Fibroblast of pulmonary artery (primary cell): ENCODE measurements at regions not wholly inside any gene's neighbourhood (a gene's known extent, or its start where the extent isn't known, plus 50 kb on each side); places are given as distances from the start of the nearest gene placed in this dataset.

ENCODE experiments used
- DNase-seq: peaks from one replicate; pipeline ENCODE4 v3.0.0-alpha.2; 2010; ENCODE audit warnings: low read depth
- H3K4me3 ChIP-seq: replicated peaks from 2 replicates; pipeline ENCODE4 v1.5.1; 2011; ENCODE audit warnings: low read depth, mild to moderate bottlenecking, control low read depth, low read length, moderate library complexity
- TF ChIP-seq, protein P1 (sequence below): IDR thresholded peaks from 2 replicates; pipeline ENCODE4 v1.5.1; 2011; ENCODE audit warnings: mild to moderate bottlenecking, control low read depth, low read length, inconsistent platforms; ENCODE audit errors: missing control alignments

DNA sequence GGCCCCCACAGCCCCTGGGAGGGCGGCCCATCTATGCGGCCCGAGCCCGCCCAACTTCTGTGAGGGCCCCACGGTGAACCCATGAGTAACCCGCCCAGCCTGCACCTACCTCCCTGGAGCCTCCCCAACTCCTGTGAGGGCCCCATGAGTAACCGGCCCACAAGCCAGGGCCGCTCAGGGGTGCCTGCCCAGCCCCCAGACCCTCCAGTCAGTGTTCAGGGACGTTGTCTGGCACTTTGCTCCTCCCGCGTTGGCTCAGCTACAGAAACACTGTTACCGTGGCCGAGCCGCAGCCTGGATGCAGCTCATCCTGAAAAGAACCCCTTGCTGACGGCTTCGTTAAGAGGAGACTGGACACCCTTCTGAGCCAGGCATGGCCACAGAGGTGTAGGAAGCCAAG is 179.6 kb downstream of the BRD1 start:
- TF ChIP-seq, protein P1, sequence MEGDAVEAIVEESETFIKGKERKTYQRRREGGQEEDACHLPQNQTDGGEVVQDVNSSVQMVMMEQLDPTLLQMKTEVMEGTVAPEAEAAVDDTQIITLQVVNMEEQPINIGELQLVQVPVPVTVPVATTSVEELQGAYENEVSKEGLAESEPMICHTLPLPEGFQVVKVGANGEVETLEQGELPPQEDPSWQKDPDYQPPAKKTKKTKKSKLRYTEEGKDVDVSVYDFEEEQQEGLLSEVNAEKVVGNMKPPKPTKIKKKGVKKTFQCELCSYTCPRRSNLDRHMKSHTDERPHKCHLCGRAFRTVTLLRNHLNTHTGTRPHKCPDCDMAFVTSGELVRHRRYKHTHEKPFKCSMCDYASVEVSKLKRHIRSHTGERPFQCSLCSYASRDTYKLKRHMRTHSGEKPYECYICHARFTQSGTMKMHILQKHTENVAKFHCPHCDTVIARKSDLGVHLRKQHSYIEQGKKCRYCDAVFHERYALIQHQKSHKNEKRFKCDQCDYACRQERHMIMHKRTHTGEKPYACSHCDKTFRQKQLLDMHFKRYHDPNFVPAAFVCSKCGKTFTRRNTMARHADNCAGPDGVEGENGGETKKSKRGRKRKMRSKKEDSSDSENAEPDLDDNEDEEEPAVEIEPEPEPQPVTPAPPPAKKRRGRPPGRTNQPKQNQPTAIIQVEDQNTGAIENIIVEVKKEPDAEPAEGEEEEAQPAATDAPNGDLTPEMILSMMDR, result no peak
- no peak overlapping the region for H3K4me3 ChIP-seq
- DNase-seq, result no peak

DNA sequence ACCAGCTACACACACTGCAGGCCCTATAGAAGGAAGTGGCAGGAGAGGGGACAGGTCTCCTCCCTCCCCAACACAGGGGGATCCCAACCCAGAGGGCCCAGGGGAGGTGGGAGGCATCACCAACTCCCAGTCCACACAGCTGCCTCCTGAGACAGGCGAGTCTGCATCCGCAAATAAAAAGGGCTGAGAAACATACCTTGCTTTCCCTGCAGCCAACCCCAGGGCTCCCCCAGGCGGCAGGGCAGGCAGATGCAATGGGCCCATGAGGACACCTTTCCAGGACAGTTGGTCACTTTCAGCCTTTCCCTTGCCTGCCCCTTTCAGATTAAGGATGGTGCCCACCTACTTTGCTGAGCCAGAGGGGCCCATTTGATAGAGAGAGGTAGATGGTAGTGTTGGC is 180.0 kb downstream of the BRD1 start:
- TF ChIP-seq, protein P1, result no peak
- no peak overlapping the region for H3K4me3 ChIP-seq
- no peak for DNase-seq

DNA sequence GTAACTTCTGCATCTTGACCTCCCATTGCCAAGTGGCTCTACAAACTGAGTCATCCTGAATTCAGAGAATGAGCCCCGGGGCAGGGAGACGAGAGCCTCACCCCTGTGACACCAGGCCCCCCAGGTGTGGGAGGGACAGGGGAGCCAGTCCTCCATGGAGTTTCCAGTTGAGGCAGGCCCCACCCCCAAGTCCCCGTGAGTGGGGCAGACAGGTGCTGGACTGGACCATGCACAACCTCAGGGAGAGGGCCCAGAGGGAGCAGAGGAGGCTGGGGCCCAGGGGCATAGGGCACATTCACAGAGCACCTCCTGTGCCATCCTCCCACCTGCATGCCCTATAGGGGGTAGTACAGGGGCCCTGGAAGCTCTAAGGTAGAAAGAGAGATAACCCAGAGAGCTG is 180.8 kb downstream of the BRD1 start:
- no peak for DNase-seq
- TF ChIP-seq, protein P1, result no peak

DNA sequence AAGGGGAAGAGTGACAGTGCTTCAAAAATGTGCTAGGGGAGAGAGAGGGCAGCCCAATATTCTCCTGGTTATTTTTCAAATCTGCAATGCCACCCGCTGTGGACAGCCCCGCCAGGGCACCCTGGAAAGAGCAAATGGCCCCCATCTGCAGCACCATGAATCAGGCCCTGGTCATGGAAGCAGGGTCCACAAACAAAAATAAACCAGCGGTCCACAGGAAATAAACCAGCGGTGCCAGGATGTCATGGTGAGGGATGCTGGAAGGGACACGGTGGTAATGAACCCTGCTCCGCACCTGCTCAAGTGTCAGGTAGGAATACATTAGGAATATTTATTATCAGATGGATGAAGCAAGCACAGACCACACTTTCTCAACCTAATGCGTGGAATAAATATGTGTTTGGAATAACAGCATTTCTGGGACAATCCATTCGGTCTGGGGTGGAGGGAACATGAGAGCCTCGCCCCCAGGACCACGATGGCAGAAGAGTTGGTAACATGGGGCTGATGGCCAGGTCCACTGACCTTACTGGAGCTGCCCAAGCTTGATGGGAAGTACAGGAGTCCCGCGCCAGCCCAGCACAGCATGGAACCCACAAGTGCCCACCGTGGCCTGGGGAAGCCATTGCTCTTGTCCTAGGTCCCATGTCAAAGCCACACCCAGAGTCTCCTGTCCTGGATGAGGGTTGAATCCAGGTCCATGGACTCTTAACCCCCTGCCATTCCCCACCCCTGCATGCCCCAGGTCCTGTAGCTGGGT is 181.7 kb downstream of the BRD1 start:
- H3K4me3 ChIP-seq, result no peak overlapping the region
- TF ChIP-seq, protein P1, result no peak
- DNase-seq, result no peak

More for the DNA sequence above, 180.8 kb downstream of the BRD1 start:
- H3K4me3 ChIP-seq, result no peak overlapping the region

DNA sequence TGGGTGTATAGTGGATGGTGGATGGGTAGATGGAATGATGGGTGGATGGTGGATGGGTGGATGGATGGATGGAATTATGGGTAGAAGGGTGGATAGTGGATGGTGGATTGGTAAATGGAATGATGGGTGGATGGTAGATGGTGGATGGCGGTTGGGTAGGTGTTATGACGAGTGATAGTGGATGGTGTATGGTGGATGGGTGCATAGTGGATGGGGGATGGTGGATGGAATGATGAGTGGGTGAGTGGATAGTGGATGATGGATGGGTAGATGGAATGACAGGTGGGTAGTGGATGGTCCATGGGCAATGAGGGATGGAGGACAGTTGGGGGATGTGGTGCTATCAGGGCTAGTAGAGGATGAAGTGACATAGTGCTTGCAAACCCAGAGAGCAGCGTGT is 182.4 kb downstream of the BRD1 start:
- TF ChIP-seq, protein P1, result no peak
- no peak for DNase-seq

DNA sequence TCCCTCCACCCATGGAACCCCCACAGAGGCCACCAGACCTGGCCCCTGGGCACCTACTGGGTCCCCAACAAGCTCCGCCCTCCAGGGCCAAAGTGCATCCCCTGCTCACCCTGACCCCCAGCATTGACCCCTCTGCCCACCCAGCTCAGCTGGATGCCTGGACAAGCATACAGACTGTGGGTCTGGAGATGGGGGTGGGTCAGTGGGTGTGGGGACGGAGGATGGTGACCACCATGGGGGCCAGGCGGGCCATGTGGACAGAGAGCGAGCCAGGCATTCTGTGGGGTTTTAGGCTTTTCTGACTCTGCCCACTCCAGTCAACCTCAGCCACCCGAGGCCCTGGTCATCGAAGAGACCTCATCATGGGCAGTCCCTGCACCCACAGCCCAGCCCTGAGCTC is 183.7 kb downstream of the BRD1 start:
- DNase-seq, result no peak
- TF ChIP-seq, protein P1, result no peak
- H3K4me3 ChIP-seq, result no peak overlapping the region

More for the DNA sequence above, 182.4 kb downstream of the BRD1 start:
- H3K4me3 ChIP-seq, result no peak overlapping the region

DNA sequence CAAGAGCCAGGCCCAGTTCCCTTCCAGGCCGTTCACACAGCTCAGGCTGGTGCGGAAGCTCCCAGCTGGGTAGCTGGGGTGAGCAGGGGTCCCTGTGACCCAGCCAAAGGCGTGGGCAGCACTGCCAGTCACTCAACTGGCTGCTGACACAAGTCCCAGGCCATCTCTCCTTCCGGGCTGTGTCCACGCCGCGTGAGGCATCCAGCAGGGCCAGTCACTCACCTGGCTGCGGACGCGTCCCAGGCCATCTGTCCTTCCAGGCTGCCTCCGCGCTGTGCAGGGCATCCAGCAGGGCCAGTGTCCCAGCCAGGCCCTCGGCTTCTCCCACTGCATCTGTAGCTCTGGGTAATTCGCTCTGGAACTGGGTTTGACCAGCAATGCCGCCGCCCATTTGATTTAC is 184.2 kb downstream of the BRD1 start:
- H3K4me3 ChIP-seq, result no peak overlapping the region
- TF ChIP-seq, protein P1, result no peak
- no peak for DNase-seq
